ENCODE measurements at regions not wholly inside any gene's neighbourhood (a gene's known extent, or its start where the extent isn't known, plus 50 kb on each side); places are given as distances from the start of the nearest gene placed in this dataset.

GRCh38 chr2:18925296-18925695 lies 335.9 kb upstream of the NT5C1B start:
- no peak for DNase-seq

GRCh38 chr2:18924886-18925285 lies 335.5 kb upstream of the NT5C1B start:
- DNase-seq: no peak

GRCh38 chr2:18924386-18924785 lies 335.0 kb upstream of the NT5C1B start:
- no peak for DNase-seq

GRCh38 chr2:18922276-18922675 lies 332.9 kb upstream of the NT5C1B start:
- DNase-seq: no peak

- DNase-seq: no peak
These were observed 328.9 kb upstream of the NT5C1B start for GRCh38 chr2:18918280-18918679.

- DNase-seq: no peak
These were observed 325.9 kb upstream of the NT5C1B start for GRCh38 chr2:18915227-18915626.

GRCh38 chr2:18913512-18913911 lies 324.1 kb upstream of the NT5C1B start:
- no peak for DNase-seq

GRCh38 chr2:18912225-18912888 lies 323.0 kb upstream of the NT5C1B start:
- DNase-seq: no peak

GRCh38 chr2:18911416-18911815 lies 322.0 kb upstream of the NT5C1B start:
- DNase-seq: no peak

- DNase-seq: no peak
These were observed 321.5 kb upstream of the NT5C1B start for GRCh38 chr2:18910843-18911242.

- no peak for DNase-seq
These were observed 318.6 kb upstream of the NT5C1B start for GRCh38 chr2:18907937-18908336.

GRCh38 chr2:18907508-18907907 lies 318.1 kb upstream of the NT5C1B start:
- no peak for DNase-seq

- DNase-seq: no peak
These were observed 314.4 kb upstream of the NT5C1B start for GRCh38 chr2:18903750-18904149.

GRCh38 chr2:18901242-18901641 lies 311.9 kb upstream of the NT5C1B start:
- peak; percentile 3 for DNase-seq

GRCh38 chr2:18900691-18901141 lies 311.3 kb upstream of the NT5C1B start:
- DNase-seq: no peak

GRCh38 chr2:18899725-18900124 lies 310.4 kb upstream of the NT5C1B start:
- no peak for DNase-seq

- no peak for DNase-seq
These were observed 308.9 kb upstream of the NT5C1B start for GRCh38 chr2:18898271-18898670.

GRCh38 chr2:18896125-18896764 lies 306.9 kb upstream of the NT5C1B start:
- DNase-seq: no peak

- DNase-seq: no peak
These were observed 302.4 kb upstream of the NT5C1B start for GRCh38 chr2:18891600-18892345.

- DNase-seq: no peak
These were observed 300.4 kb upstream of the NT5C1B start for GRCh38 chr2:18889565-18890332.

- DNase-seq: no peak
These were observed 296.1 kb upstream of the NT5C1B start for GRCh38 chr2:18885457-18885856.

- DNase-seq: no peak
These were observed 294.5 kb upstream of the NT5C1B start for GRCh38 chr2:18883616-18884456.
